DND-41 (cell line): ENCODE measurements at regions not wholly inside any gene's neighbourhood (a gene's known extent, or its start where the extent isn't known, plus 50 kb on each side); places are given as distances from the start of the nearest gene placed in this dataset.
A peak's percentile ranks its signal among the peaks of the same experiment; 100 is the strongest.

Experiments
- ATAC-seq: fragments of 200-7000 bp; cut with Tn5 transposase; 3 replicates; pipeline ENCODE4 v1.9.1; 2021; ENCODE audit warnings: low read depth; ENCODE audit not compliant: insufficient read depth
- DNase-seq: peaks from one replicate; pipeline ENCODE4 v3.0.0-alpha.2; 2020
- H2AFZ ChIP-seq: 2 replicates; pipeline ENCODE4 v1.6.0; 2012; ENCODE audit warnings: low read depth, low read length
- H3K27ac ChIP-seq: 2 replicates; pipeline ENCODE4 v1.5.1; 2012; ENCODE audit warnings: low read length, inconsistent platforms
- H3K27me3 ChIP-seq: fragments of 200-600 bp; sonication (generic); 2 replicates; pipeline ENCODE4 v1.6.0; 2012; ENCODE audit warnings: low read length, mild to moderate bottlenecking, inconsistent platforms; ENCODE audit not compliant: insufficient read depth, poor library complexity
- H3K36me3 ChIP-seq: 2 replicates; pipeline ENCODE4 v1.5.1; 2012; ENCODE audit warnings: low read length, inconsistent platforms; ENCODE audit not compliant: insufficient read depth
- H3K4me1 ChIP-seq: 2 replicates; pipeline ENCODE4 v1.5.1; 2012; ENCODE audit warnings: mild to moderate bottlenecking, low read length; ENCODE audit not compliant: insufficient read depth
- H3K4me2 ChIP-seq: 2 replicates; pipeline ENCODE4 v1.6.0; 2012; ENCODE audit warnings: mild to moderate bottlenecking, moderate library complexity, low read length, inconsistent platforms; ENCODE audit not compliant: insufficient read depth
- H3K4me3 ChIP-seq, 2 experiments: fragments of 200-600 bp in 1 of 2; shearing (Covaris generic) in 1 of 2; 2 replicates each; pipeline ENCODE4 v1.5.1; 2012 to 2016; ENCODE audit warnings: inconsistent platforms in 2 of 2, low read length in 2 of 2, mild to moderate bottlenecking in 2 of 2, low read depth in 1 of 2, moderate library complexity in 1 of 2
- H3K79me2 ChIP-seq: 2 replicates; pipeline ENCODE4 v1.6.0; 2012; ENCODE audit warnings: low read length, inconsistent platforms; ENCODE audit not compliant: insufficient read depth
- H3K9ac ChIP-seq: 2 replicates; pipeline ENCODE4 v1.6.0; 2012; ENCODE audit warnings: low read depth, mild to moderate bottlenecking, inconsistent platforms, low read length, moderate library complexity
- H3K9me3 ChIP-seq: 2 replicates; pipeline ENCODE4 v1.5.1; 2012; ENCODE audit warnings: low read length, moderate library complexity, mild to moderate bottlenecking, inconsistent platforms; ENCODE audit not compliant: insufficient read depth, severe bottlenecking
- H4K20me1 ChIP-seq: 2 replicates; pipeline ENCODE4 v1.6.0; 2012; ENCODE audit warnings: low read length; ENCODE audit not compliant: insufficient read depth
- EZH2 ChIP-seq: IDR thresholded peaks from 3 replicates; pipeline ENCODE4 v1.6.1; 2012; ENCODE audit warnings: borderline replicate concordance, low read depth, mild to moderate bottlenecking, moderate library complexity, low read length, inconsistent platforms; ENCODE audit not compliant: severe bottlenecking
- TF ChIP-seq, protein P1 (sequence below): IDR thresholded peaks from 2 replicates; pipeline ENCODE4 v1.5.1; 2012; ENCODE audit warnings: borderline replicate concordance, low read length, moderate library complexity, mild to moderate bottlenecking; ENCODE audit not compliant: poor library complexity, severe bottlenecking; ENCODE audit errors: extremely low read depth

DNA sequence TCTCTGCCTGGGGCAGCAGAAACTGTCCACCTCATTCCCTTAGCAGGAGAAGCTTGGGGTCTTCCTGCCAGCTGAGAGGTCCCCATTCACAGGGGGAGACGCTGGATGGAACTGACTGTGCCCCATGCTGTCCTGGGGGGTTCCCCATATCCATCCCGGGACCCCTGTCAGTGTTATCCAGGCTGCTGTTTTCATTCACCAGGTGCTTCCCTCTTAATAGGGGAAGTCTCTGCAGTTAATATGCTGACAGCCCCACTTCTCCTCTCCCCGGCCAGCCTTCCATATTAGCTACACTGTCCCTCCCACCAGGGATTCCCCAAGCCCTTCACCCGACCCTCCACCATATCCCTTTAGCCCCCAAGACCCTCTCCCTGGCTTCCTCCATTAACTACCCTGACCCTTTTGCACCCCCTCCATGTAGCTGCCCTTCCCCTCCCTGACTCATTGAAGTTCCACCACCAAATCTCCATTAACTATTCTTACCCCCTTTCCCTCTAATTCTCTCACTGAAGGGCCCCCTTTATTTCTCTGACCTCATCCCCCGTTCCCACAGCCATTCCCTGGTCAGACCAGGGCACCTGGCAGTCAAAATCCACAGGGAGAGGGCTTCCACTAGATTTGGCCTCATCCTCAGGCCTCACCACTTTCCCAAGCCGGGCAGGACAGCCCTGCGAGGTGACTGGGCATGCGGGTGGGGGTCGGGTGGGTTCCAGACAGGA, 92.0 kb upstream of the PAX2 start:
- TF ChIP-seq, protein P1, sequence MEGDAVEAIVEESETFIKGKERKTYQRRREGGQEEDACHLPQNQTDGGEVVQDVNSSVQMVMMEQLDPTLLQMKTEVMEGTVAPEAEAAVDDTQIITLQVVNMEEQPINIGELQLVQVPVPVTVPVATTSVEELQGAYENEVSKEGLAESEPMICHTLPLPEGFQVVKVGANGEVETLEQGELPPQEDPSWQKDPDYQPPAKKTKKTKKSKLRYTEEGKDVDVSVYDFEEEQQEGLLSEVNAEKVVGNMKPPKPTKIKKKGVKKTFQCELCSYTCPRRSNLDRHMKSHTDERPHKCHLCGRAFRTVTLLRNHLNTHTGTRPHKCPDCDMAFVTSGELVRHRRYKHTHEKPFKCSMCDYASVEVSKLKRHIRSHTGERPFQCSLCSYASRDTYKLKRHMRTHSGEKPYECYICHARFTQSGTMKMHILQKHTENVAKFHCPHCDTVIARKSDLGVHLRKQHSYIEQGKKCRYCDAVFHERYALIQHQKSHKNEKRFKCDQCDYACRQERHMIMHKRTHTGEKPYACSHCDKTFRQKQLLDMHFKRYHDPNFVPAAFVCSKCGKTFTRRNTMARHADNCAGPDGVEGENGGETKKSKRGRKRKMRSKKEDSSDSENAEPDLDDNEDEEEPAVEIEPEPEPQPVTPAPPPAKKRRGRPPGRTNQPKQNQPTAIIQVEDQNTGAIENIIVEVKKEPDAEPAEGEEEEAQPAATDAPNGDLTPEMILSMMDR: no peak
- no peak for TF ChIP-seq EZH2

DNA sequence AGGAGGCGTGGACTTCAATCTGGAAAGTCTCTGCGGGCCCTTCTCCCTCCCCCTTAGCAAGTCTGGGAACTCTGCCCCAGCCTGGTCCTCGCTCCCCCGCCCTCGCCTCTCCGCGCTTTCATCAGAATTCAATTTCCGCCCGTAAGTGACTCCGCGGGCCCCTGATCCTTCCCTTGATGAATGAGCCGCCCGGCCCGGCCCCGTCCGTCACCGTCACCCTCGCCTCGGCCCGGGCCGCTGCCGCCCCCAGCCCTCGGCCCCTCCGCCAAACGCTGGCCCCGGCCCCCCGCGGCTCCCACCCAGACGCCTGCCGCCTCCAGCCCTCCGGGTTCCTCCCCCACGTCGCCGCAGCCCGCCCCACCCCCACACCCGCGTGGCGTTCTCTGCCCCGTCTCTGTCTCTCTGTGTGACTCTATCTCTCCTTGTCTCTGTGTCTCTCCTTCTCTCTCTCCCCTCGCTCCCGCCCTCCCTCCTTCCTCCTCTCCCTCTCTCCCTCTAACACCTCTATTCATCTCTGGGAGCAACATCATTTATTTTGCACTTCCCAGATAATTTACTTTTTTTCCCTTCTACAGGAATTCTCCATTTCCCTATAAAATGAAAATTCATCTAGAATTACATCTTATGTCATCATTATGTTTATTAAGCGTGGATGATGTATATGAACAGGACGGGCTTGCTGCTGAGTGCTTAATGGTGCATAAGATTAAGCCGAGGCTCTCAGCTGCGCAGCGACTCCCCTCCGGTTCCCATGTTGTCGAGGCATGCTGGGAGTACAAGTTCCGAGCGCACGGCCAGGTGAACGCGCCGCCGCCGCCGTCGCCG, 91.2 kb upstream of the PAX2 start:
- no peaks in the 10 kb centered on the region for H4K20me1 ChIP-seq
- no peaks in the 10 kb centered on the region for H3K9me3 ChIP-seq
- peak overlapping the region; percentile 52 for H3K4me2 ChIP-seq
- DNase-seq: peak; percentile 67
- peaks cover 10% of the 10 kb centered on the region for H3K4me1 ChIP-seq
- H3K79me2 ChIP-seq: no peaks in the 10 kb centered on the region
- peak overlapping the region; percentile 6; the same call in 1 of the 2 replicates for H3K9ac ChIP-seq
- H3K27me3 ChIP-seq: peaks cover 36% of the 10 kb centered on the region
- peak; percentile 70 for ATAC-seq
- no peaks in the 10 kb centered on the region for H3K36me3 ChIP-seq
- H3K27ac ChIP-seq: no peak overlapping the region
- H2AFZ ChIP-seq: peak overlapping the region; percentile 46; the same call in 1 of the 2 replicates
- TF ChIP-seq, protein P1: no peak
- no peak for TF ChIP-seq EZH2
- peak overlapping the region in 1 of 2 experiments; percentile 39; a peak in 2 of 4 replicates for H3K4me3 ChIP-seq

More for the DNA sequence above, 92.0 kb upstream of the PAX2 start:
- DNase-seq: no peak
- Histone ChIP-seq H2AFZ (peak overlapping the region; percentile 46; the same call in 1 of the 2 replicates), H4K20me1 (no peaks in the 10 kb centered on the region), H3K27ac (no peak overlapping the region), H3K4me3 (no peak overlapping the region), H3K9me3 (no peaks in the 10 kb centered on the region), H3K9ac (no peak overlapping the region), H3K4me1 (peaks cover 10% of the 10 kb centered on the region), H3K36me3 (no peaks in the 10 kb centered on the region), H3K4me2 (peak overlapping the region; percentile 52; the same call in 1 of the 2 replicates), H3K27me3 (peaks cover 38% of the 10 kb centered on the region), H3K79me2 (no peaks in the 10 kb centered on the region)
- ATAC-seq: no peak

DNA sequence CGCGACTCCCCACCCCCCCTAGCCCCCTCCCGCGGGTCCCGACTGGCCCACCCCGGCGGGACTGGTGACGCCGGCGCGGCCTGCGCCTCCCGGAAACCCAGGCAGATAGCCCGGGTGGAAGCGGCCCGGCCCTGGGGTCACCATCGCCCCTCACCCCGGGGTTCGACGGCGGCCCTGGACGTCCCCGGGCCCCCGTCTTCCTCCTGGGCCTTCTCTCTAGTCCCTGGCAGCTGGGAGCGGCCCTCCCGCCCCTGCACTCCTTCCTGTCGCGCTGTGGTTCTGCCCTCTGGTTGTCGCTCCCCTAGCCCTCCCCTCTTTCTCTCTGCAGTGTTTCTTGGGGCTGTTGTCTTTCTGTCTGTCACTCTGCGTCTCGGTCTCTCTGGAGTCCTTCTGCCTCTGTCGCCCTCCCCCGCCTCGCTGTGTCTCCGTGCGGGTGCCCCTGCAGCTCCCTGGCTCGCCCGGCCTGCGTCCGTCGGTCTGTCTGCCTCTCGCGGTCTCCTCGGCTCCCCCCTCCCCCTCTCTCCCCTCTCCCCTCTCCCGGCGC, 90.5 kb upstream of the PAX2 start:
- H3K4me2 ChIP-seq: 0 out of 2 replicates have a peak overlapping the region, but pooled peaks have one; percentile 52
- H2AFZ ChIP-seq: no peak overlapping the region; the same call in 1 of the 2 replicates
- TF ChIP-seq, protein P1: no peak
- TF ChIP-seq EZH2: no peak
- peaks cover 34% of the 10 kb centered on the region for H3K27me3 ChIP-seq
- no peaks in the 10 kb centered on the region for H3K79me2 ChIP-seq
- no peaks in the 10 kb centered on the region for H3K9me3 ChIP-seq
- ATAC-seq (peak; percentile 86), DNase-seq (peak; percentile 62)
- no peak overlapping the region for H3K4me3 ChIP-seq
- no peak overlapping the region for H3K27ac ChIP-seq
- H3K36me3 ChIP-seq: no peaks in the 10 kb centered on the region
- no peaks in the 10 kb centered on the region for H4K20me1 ChIP-seq
- no peak overlapping the region; the same call in 1 of the 2 replicates for H3K9ac ChIP-seq
- H3K4me1 ChIP-seq: peaks cover 10% of the 10 kb centered on the region
